Sigmoid colon (tissue), 6 donors: ENCODE measurements at regions not wholly inside any gene's neighbourhood (a gene's known extent, or its start where the extent isn't known, plus 50 kb on each side); places are given as distances from the start of the nearest gene placed in this dataset.

Experiments
- DNase-seq: peaks from one replicate; pipeline ENCODE4 v3.0.0-alpha.2; 2019
- H3K27ac ChIP-seq, 4 donors: fragments of 200-600 bp; sonication (generic); one replicate each; pipeline ENCODE4 v1.5.1; 2016 to 2019; ENCODE audit warnings: mild to moderate bottlenecking in 1 of 4
- H3K27me3 ChIP-seq, 3 donors: fragments of 200-600 bp; sonication (generic); one replicate each; pipeline ENCODE4 v1.5.1; 2019; ENCODE audit warnings: mild to moderate bottlenecking in 1 of 3
- H3K36me3 ChIP-seq, 4 donors: fragments of 200-600 bp; sonication (generic); one replicate each; pipeline ENCODE4 v1.5.1; 2016 to 2019
- H3K4me1 ChIP-seq, 4 donors: fragments of 200-600 bp; sonication (generic); one replicate each; pipeline ENCODE4 v1.5.1; 2017 to 2019
- H3K4me3 ChIP-seq, 4 donors: fragments of 200-600 bp; sonication (generic); one replicate each; pipeline ENCODE4 v1.5.1; 2017 to 2019; ENCODE audit warnings: mild to moderate bottlenecking in 2 of 4, moderate library complexity in 1 of 4
- H3K9me3 ChIP-seq, 4 donors: fragments of 200-600 bp in 3 of 4; sonication (generic) in 3 of 4; one replicate each; pipeline versions ENCODE4 v1.5.1 to v1.6.1; 2013 to 2019
- EP300 ChIP-seq, 4 donors: sonication (generic); formaldehyde crosslinking; IDR thresholded peaks; one replicate each; pipeline ENCODE4 v1.6.1; 2017; ENCODE audit warnings: antibody characterized with exemption in 4 of 4
- POLR2A ChIP-seq, 2 donors: fragments of 450-650 bp; IDR thresholded peaks; one replicate each; pipeline ENCODE4 v1.6.1; 2016; ENCODE audit warnings: antibody characterized with exemption in 2 of 2, mild to moderate bottlenecking in 2 of 2, moderate library complexity in 2 of 2
- POLR2AphosphoS5 ChIP-seq, 4 donors: sonication (generic); formaldehyde crosslinking; IDR thresholded peaks; one replicate each; pipeline ENCODE4 v1.6.1; 2017; ENCODE audit warnings: antibody characterized with exemption in 4 of 4
- WGBS, 2 donors: extraction: QIAGEN DNeasy Blood & Tissue Kit; methylation state at CpG; one replicate each; pipeline ENCODE4 v1.1.7; 2013; 5-methylcytosine and 5-hydroxymethylcytosine counted together
- intact Hi-C: fragments of 100-400 bp; cut with DNase I; formaldehyde crosslinking; loops from one replicate; pipeline ENCODE4 v1.15.1; 2023
- TF ChIP-seq, protein P1 (sequence below), 4 experiments: fragments of 450-650 bp in 3 of 4; fragments of 200-600 bp in 1 of 4; IDR thresholded peaks; one replicate each; pipeline ENCODE4 v1.5.1; 2016 to 2019; ENCODE audit warnings: antibody characterized with exemption in 4 of 4, mild to moderate bottlenecking in 3 of 4, moderate library complexity in 2 of 4
- donor health status: healthy with polysubstance abuse.
- donor health status: healthy.

GRCh38 chr7:132713893-132714292 is 137.6 kb upstream of the PLXNA4 start:
- intact Hi-C loops = no loop called here
- Histone ChIP-seq H3K9me3 (no peaks in the 10 kb centered on the region), H3K27me3 (no peaks in the 10 kb centered on the region), H3K27ac (no peak overlapping the region), H3K4me1 (no peaks in the 10 kb centered on the region), H3K36me3 (no peaks in the 10 kb centered on the region), H3K4me3 (no peak overlapping the region)
- no peak for TF ChIP-seq POLR2AphosphoS5 (IDR thresholded peaks at IDR 0.05)
- TF ChIP-seq, protein P1, sequence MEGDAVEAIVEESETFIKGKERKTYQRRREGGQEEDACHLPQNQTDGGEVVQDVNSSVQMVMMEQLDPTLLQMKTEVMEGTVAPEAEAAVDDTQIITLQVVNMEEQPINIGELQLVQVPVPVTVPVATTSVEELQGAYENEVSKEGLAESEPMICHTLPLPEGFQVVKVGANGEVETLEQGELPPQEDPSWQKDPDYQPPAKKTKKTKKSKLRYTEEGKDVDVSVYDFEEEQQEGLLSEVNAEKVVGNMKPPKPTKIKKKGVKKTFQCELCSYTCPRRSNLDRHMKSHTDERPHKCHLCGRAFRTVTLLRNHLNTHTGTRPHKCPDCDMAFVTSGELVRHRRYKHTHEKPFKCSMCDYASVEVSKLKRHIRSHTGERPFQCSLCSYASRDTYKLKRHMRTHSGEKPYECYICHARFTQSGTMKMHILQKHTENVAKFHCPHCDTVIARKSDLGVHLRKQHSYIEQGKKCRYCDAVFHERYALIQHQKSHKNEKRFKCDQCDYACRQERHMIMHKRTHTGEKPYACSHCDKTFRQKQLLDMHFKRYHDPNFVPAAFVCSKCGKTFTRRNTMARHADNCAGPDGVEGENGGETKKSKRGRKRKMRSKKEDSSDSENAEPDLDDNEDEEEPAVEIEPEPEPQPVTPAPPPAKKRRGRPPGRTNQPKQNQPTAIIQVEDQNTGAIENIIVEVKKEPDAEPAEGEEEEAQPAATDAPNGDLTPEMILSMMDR (IDR thresholded peaks at IDR 0.05) = no peak
- no peak for TF ChIP-seq EP300 (IDR thresholded peaks at IDR 0.05)
- no peak for TF ChIP-seq POLR2A (IDR thresholded peaks at IDR 0.05)
- WGBS, 2 donors = 90 to 92% methylated on average over 3 of the region's 3 CpGs
- no peak for DNase-seq

DNA sequence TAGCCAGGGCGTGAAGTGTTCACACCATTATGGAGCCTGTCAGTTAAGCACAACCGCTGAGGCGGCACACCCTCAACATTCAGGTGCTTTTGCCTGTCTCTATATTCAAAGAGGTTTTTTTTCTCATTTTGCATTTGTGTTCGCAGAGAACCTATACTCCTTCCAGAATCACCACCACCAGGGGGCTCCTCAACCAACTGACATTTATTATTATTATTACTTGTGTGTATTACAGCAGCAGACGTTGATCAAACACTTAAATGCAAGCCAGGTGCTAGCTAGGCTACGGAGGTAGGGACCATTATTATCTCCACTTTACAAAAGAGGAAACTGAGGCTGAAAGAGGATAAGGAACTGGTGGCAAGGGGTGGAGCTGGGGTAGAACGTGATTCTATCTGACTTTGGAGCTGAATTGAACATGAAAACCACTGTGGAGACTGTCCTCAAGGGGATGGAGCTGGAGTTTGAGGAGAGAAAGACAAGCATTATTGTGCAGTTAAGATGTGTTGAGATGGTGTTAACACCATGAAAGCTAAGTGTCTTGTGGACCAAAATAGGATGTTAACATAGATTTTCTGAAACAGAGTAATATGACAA is 133.8 kb upstream of the PLXNA4 start:
- no peak overlapping the region for H3K4me3 ChIP-seq
- intact Hi-C loops = no loop called here
- no peaks in the 10 kb centered on the region for H3K27me3 ChIP-seq
- no peaks in the 10 kb centered on the region for H3K4me1 ChIP-seq
- no peak for DNase-seq
- H3K9me3 ChIP-seq = no peaks in the 10 kb centered on the region
- no peak overlapping the region for H3K27ac ChIP-seq
- WGBS, 2 donors = 52 to 64% methylated on average over 7 of the region's 7 CpGs
- no peaks in the 10 kb centered on the region for H3K36me3 ChIP-seq
- TF ChIP-seq POLR2A (IDR thresholded peaks at IDR 0.05) = no peak
- TF ChIP-seq, protein P1 (IDR thresholded peaks at IDR 0.05) = peak in 3 of 4 experiments; percentile 15 to 32 (median 18)

DNA sequence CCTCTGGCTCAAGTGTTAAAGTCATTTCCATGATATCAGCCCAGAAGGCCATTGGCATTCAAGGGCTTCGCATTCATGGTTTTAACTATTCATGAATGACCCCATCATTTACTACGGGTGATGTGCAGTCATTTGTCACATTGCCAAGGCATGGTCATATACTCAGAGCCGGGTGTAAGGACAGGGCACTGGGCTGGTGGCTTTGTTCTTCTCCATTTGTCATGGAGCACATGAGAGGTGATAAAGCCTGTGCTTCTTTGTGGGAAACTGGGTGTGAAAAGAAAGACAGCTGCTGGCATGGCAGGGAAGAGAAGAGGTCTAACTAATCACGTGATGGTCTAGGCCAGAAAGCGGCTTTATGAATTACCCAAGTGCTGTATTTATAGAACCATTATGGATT is 132.2 kb upstream of the PLXNA4 start:
- no peaks in the 10 kb centered on the region for H3K27me3 ChIP-seq
- WGBS, 2 donors = 78 to 90% methylated on average over 5 of the region's 5 CpGs
- no peaks in the 10 kb centered on the region for H3K36me3 ChIP-seq
- H3K27ac ChIP-seq = no peak overlapping the region
- intact Hi-C loops = no loop called here
- DNase-seq = no peak
- H3K4me3 ChIP-seq = no peak overlapping the region
- TF ChIP-seq, protein P1 (IDR thresholded peaks at IDR 0.05) = no peak
- TF ChIP-seq POLR2AphosphoS5 (IDR thresholded peaks at IDR 0.05) = no peak
- no peak for TF ChIP-seq POLR2A (IDR thresholded peaks at IDR 0.05)
- no peak for TF ChIP-seq EP300 (IDR thresholded peaks at IDR 0.05)
- H3K9me3 ChIP-seq = no peaks in the 10 kb centered on the region
- H3K4me1 ChIP-seq = no peaks in the 10 kb centered on the region

GRCh38 chr7:132705146-132705545 is 128.9 kb upstream of the PLXNA4 start:
- 52 to 63% methylated on average over 5 of the region's 5 CpGs for WGBS, 2 donors
- H3K36me3 ChIP-seq = no peaks in the 10 kb centered on the region

More at GRCh38 chr7:132705146-132705545, 128.9 kb upstream of the PLXNA4 start:
- DNase-seq = no peak
- TF ChIP-seq POLR2A (IDR thresholded peaks at IDR 0.05) (no peak), EP300 (IDR thresholded peaks at IDR 0.05) (no peak), POLR2AphosphoS5 (IDR thresholded peaks at IDR 0.05) (no peak)
- TF ChIP-seq, protein P1 (IDR thresholded peaks at IDR 0.05) = no peak
- Histone ChIP-seq H3K27ac (no peak overlapping the region), H3K9me3 (no peaks in the 10 kb centered on the region), H3K27me3 (no peaks in the 10 kb centered on the region), H3K4me1 (no peaks in the 10 kb centered on the region), H3K4me3 (no peak overlapping the region)
- intact Hi-C loops = no loop called here
